HG03521 (cell line): ENCODE measurements at regions not wholly inside any gene's neighbourhood (a gene's known extent, or its start where the extent isn't known, plus 50 kb on each side); places are given as distances from the start of the nearest gene placed in this dataset.
"Not testable (repeated sequence)": the region's sequence is repeated elsewhere in the genome, so short reads cannot be mapped to it uniquely, and the experiment has no call there.

Experiments used
- ATAC-seq: cut with Tn5 transposase; IDR thresholded peaks from one replicate; pipeline ENCODE4 v1.9.1; 2021; ENCODE audit warnings: mild to moderate bottlenecking, moderate library complexity; ENCODE audit not compliant: unreplicated experiment

- ATAC-seq = no peak
Measured at GRCh38 chr12:58009405-58010195, 68.2 kb downstream of the ATP23 start.

DNA sequence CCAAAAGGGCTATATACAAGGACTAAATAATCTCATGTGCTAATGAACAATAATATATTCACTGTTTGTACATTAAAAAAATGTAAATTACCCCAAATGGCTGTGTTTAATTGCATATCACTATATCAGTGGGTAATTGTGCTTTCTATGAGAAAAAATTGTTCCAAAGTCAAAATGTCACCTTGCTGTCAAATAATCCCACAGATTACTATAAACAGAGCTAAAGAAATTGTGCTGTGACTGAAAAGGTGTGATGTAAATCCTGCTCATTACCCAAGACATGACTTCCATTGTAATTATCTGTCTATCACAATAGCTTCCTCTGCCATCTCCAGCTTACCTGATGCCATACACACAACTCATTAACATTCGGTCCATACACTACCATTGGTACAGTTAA lies 70.3 kb downstream of the ATP23 start:
- no peak for ATAC-seq

- ATAC-seq = not testable (repeated sequence)
Measured at GRCh38 chr12:58022379-58023020, 81.1 kb downstream of the ATP23 start.

- ATAC-seq = no peak
Measured at GRCh38 chr12:58025431-58025830, 84.1 kb downstream of the ATP23 start.

DNA sequence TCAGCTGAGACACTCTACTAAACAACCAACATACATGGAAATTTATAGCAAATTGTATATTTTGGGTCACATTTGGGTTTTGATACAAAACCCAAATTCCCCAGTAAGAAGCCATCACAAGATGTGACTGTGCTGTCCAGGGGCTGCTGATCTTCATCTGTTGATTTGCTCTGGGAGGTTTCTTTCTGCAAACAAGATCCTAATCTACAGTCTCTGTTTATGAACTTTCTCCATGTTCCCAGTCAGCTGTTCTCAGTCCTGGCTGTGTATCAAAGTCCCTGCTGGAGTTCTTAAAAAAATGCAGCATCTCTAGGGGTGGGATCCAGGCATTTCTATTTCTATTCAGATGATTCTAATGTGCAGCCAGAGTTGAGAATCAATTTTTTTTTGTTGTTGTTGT lies 85.1 kb downstream of the ATP23 start:
- ATAC-seq = no peak

DNA sequence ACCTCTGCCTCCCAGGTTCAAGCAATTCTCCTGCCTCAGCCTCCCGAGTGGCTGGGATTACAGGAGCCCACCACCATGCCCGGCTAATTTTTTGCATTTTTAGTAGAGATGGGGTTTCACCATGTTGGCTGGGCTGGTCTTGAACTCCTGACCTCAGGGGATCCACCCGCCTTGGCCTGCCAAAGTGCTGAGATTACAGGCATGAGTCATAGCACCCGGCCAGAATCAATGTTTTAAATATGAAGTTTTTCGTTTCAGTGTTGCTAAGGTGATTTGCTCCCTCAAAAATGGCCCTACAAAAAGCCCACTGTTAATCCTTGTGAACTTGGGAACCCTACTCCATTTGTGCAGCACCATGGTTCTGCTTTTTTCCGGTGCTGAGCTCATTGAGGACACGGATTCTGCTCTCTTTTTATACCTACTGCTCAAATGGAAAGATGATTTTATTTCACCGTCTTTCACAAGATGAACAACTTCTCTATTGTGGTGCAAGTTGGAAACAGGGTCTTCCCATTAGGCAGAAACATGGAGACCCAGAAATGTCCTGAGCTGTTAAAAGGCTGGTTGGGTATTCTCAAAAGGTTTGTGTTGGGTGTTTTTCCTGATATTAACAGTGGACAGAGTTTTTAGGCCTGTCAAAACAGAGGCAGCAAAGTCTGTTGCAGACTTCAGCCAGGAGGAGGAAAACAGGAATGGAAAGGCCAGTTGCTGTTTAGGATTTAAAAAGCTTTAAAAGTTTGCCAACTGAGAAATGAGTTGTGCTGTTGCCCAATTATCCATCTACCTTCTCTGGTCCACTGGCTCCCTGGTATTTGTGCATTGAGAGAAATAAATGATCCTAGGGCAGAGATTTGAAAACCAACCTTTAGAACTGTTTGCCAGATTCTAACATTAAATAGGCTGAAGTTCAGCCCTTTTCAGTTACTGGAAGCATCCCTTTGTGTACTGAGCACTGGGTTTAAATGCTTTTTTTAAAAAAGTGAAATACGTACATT lies 85.8 kb downstream of the ATP23 start:
- no peak for ATAC-seq

GRCh38 chr12:58028294-58028693 lies 86.9 kb downstream of the ATP23 start:
- no peak for ATAC-seq

- no peak for ATAC-seq
Measured at GRCh38 chr12:58029260-58029659, 87.9 kb downstream of the ATP23 start.

GRCh38 chr12:58030566-58031279 lies 89.4 kb downstream of the ATP23 start:
- ATAC-seq = no peak

GRCh38 chr12:58032156-58032555 lies 90.8 kb downstream of the ATP23 start:
- no peak for ATAC-seq

GRCh38 chr12:58033831-58034230 lies 92.5 kb downstream of the ATP23 start:
- no peak for ATAC-seq

DNA sequence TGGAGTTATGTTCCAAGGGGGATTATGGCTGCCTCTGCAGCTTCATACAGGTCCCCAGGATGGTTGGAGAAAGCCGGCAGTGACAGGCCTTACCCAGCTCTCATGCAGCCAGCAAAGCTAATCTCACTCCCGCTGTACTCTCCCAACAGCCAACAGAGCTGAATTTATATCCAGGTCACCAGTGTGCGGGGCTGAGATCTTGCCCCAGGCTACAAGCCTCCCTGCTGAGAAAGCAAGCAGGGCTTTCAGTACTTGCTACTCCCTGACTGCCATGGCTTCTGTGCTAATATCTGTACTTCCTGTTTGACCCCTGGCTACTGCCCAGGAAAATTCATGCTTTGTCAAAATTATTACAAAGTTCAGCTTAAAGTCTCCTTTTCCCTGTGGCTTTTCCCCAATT lies 92.9 kb downstream of the ATP23 start:
- no peak for ATAC-seq

GRCh38 chr12:58034712-58035111 lies 93.3 kb downstream of the ATP23 start:
- ATAC-seq = no peak

DNA sequence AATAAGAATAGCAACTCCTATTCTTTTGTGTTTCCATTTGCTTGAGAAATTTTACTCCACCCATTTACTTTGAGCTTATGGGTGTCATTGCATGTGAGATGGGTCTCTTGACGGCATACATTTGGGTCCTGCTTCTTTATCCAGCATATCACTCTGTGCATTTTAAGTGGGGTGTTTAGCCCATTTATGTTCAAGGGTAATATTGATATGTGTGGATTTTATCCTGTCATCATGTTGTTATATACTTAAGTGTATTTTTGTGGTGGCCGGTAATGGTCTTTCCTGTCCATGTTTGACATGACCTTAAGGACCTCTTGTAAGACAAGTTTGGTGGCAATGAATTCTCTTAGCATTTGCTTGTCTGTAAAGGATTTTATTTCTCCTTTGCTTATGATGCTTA lies 100.1 kb downstream of the ATP23 start:
- no peak for ATAC-seq

- ATAC-seq = no peak
Measured at GRCh38 chr12:58044966-58045365, 103.6 kb downstream of the ATP23 start.

DNA sequence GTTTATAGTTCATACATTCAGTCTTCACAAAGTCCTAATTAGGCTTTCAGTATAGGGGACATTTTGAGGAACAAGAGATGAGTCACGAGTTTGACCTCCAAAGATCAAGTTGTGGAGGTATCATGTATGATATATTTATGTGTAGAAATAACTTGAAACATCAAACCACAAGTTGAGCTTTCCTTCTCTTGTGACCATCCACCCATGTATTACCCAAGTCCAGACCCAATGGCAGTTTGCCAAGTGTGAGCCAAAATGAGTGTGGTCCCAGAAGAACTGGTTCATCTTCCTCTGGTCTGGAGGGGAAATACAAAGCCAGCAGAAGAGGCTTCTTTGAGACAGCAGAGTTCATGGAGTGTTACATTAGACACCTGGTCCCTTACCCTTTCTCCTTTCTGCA lies 104.9 kb downstream of the ATP23 start:
- ATAC-seq = no peak

GRCh38 chr12:58051378-58051777 lies 110.0 kb downstream of the ATP23 start:
- ATAC-seq = no peak

DNA sequence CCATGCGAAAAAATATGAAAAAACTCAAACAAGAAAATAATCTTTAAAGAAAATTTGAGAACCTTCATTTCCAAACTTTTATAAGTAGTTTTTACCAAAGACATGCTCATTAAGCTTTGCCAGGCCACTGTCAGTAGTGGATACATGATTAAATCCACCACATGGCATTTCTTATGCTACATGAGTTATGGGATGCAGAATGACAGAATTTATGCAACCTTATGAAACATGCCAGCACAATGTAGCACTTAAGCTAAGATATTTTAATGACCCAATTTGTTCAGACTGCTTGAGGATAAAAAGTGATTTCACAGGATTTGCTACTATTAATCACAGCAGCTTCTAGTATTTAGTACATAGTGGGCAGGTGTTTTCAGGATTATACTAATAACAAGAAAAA lies 123.3 kb downstream of the ATP23 start:
- ATAC-seq = no peak

- no peak for ATAC-seq
Measured at GRCh38 chr12:58066296-58066695, 124.9 kb downstream of the ATP23 start.

DNA sequence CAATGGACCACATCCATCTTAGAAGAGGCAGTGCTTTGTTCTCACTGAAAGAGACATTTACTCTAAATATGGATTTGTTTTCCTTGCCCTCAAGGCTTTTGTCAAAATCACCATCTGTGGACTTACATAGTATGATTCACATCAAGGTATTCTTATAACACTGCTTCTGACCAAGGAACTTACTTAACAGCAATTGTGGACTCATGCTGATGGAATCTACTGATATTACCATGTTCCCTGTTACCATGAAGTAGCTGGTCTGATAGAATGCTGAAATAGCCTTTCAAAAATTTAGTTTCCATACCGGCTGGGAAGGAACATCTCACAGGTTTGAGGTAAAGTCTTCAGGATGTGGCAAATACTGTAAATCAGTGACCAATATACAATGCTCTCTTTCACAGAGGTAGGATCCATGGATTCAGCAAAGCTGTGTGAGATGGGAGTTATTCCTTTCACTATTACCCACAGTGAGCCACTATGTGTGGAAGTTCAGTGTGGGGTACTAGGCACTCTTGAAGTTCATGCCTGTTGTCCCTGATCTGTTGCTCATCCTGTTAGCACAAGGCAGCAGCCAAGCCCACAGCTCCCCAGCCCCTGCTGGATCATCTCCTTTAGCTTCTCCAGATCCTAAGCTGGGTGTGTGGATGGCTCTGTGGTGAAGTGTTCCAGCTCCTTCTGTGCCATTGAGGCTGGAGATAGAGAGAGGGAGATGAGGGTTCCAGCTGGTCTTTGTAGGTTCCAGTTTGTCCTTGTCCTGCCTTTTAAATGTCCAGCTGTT lies 126.4 kb downstream of the ATP23 start:
- ATAC-seq = no peak
